GM19351 (cell line): ENCODE measurements at regions not wholly inside any gene's neighbourhood (a gene's known extent, or its start where the extent isn't known, plus 50 kb on each side); places are given as distances from the start of the nearest gene placed in this dataset.

Source experiments
- ATAC-seq: cut with Tn5 transposase; IDR thresholded peaks from one replicate; pipeline ENCODE4 v1.9.1; 2021; ENCODE audit warnings: mild to moderate bottlenecking, moderate library complexity; ENCODE audit not compliant: unreplicated experiment

DNA sequence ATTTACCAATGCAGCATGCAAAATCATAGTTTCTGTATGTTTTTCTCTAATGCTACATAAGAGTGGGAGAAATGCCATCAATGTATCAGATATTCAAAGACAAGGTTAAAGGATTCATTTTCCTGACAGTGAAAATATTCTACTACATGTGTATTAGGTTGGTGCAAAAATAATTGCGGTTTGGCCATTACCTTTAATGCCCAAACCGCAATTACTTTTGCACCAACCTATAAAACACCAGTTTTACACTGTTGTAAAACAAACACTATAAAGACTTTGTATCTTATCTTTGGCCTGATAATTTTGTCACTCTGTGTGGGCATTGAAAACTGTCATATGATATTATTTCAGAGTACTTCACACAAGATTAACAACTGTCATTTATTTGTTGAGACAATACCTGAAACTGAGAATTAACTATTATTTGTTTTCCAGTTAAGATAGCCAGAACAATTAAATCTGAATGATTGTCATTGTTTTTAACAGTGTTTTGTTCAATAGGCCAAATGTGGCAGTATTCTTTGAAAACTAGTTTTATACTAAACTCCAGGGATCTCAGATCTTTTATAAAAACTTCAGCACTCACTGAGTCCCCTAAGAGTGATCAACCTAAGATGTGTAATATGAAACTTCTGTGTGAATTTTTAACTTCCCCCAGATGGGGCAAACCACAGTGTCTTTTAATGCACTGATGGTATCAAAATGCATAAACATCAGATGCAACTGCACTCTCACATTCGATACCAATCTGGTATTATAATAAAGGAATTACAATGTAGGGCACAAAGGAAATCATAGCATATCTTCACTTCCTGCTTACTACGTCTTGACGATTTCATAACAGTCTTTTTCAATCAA, 53.8 kb upstream of the FBN2 start:
- ATAC-seq, result no peak

DNA sequence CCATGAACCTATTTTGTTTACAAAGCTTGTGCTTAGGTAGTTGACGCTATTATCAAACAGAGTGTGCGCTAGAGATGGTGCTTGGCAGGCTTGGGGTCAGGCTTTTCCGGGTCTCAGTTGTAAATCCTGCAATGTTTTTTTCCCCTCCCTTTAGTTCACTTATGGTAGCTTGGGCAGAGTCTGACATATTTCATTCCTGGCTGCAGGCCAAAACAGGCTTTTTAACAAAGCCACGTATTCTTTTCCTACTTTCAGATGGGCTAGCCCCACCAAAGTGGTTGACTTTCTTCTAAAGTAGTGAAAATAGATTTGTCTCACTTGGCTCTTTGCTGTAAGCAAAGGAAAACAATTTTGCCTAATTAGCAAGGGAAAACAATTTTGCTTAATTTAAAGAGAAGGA, 58.0 kb upstream of the FBN2 start:
- no peak for ATAC-seq

DNA sequence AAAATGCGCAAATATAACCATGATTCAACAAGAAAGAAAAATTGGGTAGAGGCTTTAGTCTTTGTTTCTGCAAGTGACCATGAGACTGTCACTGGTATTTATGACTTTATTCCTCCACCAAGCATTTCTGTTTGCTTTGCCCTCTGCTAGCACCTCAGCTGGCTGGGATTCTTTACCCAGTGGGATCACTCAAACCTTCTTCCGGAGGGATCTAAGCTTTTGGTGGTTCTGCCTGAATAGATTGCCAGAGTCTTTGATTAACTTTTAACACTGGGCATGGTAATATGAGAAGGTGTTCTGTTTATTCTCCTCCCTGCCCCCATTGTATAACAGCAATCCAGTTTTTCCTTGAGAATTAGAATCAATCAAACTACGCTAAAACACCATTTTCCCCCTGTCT, 59.1 kb upstream of the FBN2 start:
- no peak for ATAC-seq

DNA sequence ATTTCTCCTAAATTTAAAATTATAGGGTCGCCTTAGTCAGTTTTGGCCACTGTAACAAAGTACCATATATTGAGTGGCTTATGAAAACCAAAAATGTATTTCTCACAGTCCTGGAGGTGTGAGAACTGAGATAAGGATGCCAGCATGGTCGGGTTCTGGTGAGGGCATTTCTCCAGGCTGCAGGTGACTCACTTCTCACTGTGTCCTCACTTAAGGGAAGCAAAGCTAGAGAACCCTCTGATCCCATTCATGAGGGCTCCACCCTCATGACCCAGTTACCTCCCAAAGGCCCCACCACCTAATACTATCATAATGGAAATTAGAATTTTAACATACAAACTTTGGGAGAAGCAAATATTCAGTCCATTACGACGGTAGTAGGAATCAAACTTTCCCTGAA, 75.1 kb upstream of the FBN2 start:
- no peak for ATAC-seq

DNA sequence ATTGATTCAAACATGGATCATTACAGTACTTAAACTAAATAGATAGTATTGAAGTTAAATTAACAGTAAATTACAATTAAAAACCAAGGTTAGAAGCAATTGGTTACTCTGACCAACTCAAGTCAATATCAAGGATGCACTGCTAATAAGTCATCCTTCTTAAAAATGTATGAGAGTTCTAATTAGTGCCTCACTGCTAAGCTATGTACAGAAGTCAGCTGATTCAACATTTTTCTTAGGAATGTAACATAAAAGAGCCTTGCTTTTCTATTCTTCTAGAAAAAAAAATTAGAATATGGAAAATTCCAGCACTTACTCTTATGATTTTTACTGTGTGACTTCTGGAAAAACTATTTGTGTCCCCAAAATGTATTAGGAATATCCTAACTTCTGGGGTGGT, 75.7 kb upstream of the FBN2 start:
- ATAC-seq, result no peak

DNA sequence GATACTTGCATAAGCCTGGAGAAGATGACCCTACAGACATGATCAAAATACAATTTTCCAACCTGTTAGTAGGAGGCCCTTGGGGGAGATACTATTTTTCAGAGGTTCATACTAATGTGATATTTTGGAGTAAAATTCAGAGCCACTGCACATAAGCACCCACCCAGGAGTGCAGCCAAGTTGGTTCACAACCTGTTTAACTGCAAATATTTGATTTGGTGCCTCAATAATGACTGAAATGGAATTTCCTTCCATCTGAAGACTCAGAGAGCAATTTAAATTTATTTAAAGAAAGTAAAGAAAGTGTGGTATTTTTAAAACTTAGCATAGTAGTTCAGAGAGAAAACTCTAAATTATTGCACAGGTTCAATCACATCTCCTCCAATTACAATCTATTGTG, 77.5 kb upstream of the FBN2 start:
- ATAC-seq, result no peak

DNA sequence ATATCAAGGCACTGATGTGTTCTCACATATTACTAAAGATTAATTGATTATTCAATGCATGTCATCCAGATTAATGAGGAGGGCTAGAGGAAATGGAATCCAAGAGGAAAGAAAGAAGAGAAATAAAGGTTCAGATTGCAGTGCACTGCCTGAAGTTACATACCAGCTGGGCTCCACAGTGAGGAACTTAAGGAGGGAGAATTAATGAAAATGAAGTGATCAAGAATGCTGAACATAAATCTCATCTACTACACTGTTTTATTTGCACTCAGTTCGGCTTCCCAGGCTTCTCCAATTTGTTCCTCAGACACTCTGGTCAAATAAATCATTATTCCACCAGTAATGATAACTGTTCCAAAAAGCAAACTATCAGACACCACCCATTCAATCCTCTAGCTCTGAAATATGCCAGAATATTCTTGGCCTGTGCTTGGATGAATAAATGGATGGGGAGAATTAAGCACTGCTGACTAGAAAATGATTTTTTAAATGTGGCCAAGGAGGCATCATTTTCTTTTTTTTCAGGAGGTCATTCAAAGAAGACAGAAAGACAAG, 88.6 kb upstream of the FBN2 start:
- ATAC-seq, result no peak

DNA sequence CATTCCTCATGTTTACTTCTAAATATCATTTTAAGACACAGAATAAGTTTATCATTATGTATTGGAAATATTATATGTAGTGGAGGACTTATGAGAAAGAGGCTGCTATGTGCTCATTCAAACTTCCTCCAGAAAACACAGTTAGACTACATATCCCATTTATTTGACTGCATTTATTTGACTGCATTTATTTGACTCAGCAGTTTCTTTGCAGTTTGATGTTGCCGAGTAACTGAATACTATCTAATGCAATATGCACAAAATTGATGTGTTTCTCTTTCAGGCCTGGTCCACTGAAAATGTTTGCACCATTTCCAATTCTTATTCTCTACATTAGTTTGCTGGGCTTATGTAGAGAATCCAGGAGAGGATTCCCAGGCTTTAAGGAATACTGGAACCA, 89.9 kb upstream of the FBN2 start:
- ATAC-seq, result no peak

DNA sequence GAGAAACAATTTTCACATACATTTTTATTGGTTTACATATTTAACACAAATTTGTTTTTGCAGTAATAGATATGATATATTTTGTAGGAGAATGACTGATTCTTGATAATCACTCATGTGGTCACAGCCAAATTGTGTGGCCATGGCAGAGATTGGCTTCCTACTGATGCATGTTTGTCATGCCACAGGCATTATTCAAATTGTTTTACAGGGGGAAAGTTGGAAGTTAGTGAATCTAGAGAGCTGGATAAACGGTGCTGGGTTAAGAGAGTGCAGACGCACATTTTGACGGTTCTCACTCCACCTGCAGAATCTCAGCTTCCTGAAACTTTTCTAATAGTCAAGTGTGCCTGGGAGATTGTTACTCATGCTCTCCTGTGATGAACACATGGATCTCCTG, 91.1 kb upstream of the FBN2 start:
- ATAC-seq, result no peak

DNA sequence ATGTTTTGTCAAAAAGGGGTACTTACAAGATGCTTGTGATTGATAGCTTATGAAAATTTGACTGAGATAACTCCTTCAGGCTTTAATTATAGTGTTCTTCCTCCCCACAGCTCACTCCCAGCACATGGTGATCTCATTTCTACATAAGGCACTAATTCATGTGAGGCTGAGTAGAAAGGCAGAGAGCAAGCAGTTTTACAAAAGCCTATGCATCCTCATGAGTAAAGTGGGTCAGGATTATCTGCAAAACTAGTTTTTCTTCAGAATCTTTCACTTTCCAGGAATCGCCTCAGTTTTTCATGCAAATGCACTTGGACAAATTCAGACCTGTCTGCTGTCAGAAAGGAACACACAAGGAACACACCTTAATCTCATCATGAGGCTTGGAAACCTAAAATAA, 92.1 kb upstream of the FBN2 start:
- no peak for ATAC-seq

DNA sequence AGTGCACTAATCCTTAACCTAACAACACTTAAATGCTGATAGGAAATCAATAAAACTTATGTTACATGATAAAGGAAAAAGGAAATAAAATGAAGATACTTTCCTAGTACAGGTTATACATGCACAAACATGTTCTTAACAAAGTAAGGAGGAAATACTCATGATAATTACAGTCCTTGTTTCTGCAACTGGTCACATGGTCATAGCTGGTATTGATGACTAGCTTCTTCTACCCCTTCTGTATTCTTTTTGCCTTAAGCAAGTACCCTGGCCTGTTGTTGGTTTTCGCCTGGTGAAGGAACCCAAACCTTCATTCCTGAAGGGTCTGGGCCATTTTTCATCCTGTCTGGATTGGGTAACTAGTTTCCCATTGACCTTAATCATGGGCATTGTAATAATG, 93.7 kb upstream of the FBN2 start:
- no peak for ATAC-seq

DNA sequence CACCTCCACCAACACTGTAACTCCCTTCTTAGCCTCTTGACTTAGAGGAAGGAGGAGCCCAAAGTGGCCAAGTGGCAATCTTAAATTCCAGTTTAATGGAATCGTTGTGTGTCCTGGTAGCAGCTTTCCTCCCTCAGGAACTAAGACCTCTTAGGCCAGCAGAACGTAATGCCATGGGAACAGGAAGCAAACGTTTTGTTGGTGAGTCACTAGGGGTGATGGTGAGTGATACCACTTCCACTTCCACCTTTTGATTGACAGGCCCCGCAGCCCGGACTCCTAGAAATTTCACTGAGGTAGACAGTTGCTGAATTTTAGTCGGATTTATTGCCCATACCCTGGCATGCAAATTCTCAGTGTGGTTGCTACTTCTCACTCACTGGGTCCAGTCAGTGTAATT, 94.2 kb upstream of the FBN2 start:
- no peak for ATAC-seq

DNA sequence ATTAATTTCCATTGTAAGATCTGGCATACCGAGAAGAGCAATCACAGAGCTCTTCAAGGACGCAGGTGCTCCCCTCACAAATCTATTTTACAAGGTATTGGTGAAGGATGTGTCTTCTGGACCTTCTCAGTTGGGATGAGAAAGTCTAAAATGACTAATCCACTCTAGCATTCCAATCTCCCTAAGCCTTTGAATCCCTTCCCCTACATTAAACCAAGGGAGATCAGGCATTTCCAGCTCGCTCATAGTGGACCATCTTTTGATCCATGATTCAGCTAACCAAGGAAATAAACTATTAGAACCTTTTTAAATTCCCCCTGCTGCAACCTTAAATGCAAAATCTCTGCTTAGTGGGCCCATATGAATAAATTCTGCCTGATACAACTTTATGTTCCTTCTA, 95.9 kb upstream of the FBN2 start:
- no peak for ATAC-seq

DNA sequence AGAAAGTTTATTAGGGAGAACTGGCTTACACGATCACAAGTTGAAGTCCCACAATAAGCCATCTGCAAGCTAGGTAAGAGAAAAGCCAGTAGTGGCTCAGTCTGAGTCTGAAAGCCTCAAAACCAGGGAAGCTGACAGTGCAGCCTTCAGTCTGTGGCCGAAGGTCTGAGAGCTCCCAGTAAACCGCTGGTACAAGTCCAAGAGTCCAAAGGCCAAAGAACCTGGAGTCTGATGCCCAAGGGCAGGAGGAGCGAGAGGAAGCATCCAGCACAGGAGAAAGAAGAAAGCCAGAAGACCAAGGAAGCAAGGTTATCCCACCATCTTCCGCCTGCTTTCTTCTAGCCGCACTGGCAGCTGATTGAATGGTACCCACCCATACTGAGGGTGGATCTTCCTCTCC, 97.3 kb upstream of the FBN2 start:
- ATAC-seq, result no peak

DNA sequence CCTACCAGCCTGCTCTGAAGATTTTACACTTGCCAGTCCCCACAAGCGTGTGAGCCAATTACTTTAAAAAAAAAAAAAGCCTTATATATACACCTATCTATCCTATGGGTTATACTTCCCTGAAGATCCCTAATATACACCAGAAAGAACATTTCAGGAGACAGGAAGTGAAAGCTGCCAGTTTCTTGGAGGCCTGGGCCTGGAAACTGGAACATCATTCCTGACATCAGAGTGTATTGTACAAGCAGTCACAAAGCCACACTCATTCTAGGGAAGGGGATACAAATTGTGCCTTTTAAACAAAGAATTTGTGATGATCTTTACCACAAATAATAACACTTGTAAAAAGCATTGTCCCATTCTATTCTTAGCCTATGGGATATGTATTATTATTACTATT, 98.3 kb upstream of the FBN2 start:
- ATAC-seq, result no peak

DNA sequence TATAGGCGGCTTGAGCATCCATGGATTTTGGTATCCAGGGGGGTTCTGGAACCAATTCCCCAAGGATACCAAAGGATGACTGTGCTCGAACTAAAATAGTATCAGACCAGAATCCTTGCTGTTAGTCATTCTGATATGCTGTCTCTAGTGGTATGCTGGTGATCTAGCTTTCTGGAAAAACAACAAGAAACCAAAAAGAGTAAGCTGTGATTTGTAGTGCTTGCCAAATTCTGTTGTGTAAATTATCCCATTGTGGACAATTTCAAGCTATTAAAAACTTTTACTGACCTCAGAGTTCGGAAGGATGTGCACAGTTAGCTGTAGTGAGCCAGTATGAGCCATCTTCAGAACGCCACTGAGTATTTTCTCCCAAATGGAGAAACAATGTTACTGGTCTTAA, 99.0 kb upstream of the FBN2 start:
- no peak for ATAC-seq

DNA sequence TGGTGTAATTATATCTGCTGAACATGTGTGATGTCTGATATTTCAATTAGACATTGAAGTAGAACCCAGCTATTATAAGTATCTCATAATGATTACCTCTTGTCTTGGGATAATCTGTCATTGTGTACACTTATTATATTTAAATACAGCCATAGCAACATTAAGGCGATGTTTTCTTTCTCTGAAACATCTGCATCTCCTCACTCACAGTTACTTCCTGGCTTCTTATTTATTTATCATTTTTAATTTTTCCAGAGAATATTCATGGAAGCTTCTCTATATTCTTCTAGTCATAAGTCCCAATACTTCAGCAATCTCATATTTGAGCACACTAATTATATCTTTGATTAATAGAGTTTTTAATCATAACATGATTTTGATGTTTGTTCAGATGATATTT, 103.8 kb upstream of the FBN2 start:
- no peak for ATAC-seq

DNA sequence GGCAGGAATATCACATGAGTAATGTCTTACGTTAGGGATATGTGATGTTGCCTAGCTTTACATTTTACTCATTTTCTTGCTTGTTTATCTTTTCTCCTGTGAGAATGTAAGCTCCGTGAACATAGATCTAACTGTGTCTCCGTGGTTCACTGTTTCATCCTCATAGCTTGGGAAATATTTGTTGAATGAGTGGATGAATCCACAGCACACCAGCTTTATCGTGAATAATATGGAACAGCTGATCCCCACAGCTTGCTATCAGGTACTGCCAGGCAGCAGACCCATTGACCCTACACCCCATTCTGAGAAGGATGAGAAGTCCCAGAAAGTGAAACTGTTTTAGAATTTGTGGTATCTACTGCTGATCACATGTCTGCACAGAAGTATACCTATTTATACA, 106.8 kb upstream of the FBN2 start:
- ATAC-seq, result no peak

DNA sequence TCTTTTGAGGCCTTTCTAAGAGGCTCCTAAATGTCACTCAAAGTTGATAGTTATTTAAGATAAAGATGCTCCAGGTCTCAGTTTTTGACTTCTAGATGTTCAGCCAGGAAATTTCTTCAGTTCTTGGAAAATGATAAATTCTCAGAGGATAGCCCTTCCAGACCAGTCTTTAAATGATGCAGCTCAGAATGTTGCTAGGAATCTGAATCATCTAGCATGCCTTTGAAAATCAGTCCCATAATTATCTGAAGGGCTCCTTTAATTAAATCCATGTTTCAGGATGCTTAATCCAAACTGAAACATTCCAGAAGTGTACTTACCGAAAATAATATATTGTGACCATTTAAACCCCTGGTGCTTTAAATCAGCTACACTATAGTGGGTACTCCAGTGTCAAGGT, 107.5 kb upstream of the FBN2 start:
- no peak for ATAC-seq

DNA sequence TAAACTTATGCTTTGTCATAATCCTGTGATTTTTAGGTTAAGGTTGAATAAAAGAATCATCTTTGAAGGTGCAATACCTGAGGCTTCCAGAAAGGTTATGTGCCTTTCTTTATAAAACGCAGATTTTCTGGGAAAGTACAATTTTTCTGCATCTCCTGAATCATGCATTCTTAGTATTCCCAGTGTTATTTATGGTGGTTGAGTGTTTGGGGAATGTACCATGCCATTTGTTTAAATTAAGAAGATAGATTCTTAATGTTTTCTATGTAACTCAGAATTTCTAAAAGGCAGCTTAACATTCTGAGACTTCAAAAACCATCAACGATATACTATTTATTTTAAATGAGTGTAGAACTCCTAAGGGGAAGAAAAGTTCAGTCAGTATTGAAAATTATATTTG, 108.1 kb upstream of the FBN2 start:
- ATAC-seq, result no peak

DNA sequence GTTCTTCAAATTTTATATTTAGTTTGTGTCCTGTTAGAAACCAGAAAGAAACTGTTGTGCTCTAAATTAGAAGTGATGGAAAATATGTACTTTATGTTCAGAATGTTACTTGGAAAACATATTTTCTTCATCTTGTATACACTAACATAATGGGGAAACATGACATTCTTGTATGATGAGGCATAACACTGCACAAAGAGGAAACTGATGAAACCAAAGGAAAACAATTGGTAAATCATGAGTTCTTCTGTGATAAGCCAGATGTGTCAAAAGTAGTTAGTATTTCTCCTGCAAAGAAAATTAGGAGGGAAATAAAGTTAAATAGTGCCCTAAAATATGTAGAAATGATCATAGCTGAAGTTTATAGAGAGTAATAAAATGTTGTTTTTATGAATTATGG, 111.1 kb upstream of the FBN2 start:
- ATAC-seq, result no peak

DNA sequence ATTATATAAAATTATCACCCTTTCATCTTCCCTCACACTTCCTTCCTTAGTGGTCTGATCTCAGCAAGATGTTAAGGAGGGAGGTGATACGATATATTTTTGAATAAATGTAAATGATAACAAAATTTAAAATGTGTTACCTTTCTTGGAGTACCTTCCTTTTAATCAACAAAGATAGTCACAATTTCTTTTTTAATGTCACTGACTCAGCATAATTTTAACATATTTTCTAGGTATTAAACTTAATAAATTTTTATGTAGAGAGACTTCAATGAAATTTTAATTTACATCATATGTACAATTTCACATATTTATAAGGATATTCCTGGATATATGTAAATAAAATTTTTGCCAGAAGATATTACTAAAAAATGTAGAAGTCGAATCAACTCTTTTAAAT, 125.0 kb upstream of the FBN2 start:
- ATAC-seq, result no peak

DNA sequence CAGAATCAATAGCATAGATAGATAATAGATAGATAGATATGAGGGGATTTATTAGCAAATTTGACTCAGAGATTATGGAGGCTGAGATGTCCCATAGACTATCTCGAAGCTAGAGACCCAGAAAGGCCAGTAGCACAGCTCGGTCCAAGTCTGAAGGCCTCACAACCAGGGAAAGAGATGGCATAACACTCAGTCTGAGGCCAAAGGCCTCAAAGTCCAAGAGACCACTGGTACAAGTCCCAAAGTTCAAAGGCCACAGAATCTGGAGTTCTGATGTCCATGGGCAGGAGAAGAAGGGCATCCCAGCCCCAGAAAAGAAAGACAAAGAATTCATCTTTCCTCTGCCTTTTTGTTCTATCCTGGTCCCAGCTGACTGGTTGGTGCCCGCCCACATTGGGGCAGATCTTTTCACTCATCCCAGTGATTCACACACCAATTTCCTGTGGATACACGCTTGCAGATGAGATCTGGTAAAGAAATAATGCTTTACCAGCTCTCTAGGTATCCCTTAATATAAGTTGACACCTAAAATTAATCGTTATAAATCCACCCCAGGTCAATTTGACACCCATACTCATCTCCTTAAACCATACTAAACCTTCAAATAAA, 127.8 kb upstream of the FBN2 start:
- no peak for ATAC-seq
